ENCODE measurements at regions not wholly inside any gene's neighbourhood (a gene's known extent, or its start where the extent isn't known, plus 50 kb on each side); places are given as distances from the start of the nearest gene placed in this dataset.
A peak's percentile ranks its signal among the peaks of the same experiment; 100 is the strongest.
"Not testable (repeated sequence)": the region's sequence is repeated elsewhere in the genome, so short reads cannot be mapped to it uniquely, and the experiment has no call there.

DNA sequence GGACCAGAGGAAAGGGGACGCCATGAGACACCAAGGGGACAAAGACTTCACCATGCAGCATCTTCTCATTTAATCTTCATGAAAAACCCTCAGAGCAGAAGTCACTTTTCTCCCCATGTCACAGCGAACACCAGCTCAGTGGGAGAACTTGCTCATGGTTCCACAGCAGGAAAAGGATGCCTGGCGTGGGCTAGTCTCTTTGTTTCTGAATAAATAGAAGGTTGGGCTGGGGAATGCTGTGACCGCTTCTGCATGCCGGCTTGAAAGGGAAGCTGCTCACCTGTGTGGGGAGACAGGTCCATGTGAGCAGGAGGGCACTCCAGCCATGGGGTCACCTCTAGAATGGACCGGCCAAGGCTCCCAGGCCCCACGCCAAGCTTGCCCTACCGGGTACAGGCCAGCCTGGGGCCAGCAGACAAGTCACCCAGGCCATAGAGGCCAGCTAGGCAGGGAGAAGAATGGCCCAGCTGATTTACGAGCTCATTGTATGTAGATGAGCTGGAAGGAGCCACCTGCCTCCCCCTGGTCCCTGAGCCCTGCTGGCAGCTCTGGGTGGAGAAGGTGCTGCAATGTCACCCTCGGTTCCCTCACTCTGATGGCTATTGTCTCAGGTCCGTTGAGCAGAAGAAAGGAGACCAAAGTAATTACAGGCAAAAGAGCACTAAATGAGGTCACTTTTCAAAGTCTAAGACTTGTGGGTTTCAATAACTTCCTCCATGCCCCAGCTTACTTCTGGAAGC is 82.0 kb upstream of the PDZD8 start:
- Histone ChIP-seq H3K4me3 (ENCODE audit: low read depth in 1 of 2, low read length in 2 of 2) (no peak overlapping the region), H3K27me3 (ENCODE audit: control insufficient read depth in 1 of 2, insufficient read depth in 2 of 2, low read length in 2 of 2) (no peaks in the 10 kb centered on the region), H3K9me3 (ENCODE audit: low read length) (no peaks in the 10 kb centered on the region), H3K36me3 (ENCODE audit: insufficient read depth, low read length) (no peaks in the 10 kb centered on the region), H3K4me1 (ENCODE audit: insufficient read depth, low read length) (peaks cover 39% of the 10 kb centered on the region), H3K9ac (ENCODE audit: low read length) (no peak overlapping the region), H3K27ac (ENCODE audit: low read depth, low read length) (no peak overlapping the region)

DNA sequence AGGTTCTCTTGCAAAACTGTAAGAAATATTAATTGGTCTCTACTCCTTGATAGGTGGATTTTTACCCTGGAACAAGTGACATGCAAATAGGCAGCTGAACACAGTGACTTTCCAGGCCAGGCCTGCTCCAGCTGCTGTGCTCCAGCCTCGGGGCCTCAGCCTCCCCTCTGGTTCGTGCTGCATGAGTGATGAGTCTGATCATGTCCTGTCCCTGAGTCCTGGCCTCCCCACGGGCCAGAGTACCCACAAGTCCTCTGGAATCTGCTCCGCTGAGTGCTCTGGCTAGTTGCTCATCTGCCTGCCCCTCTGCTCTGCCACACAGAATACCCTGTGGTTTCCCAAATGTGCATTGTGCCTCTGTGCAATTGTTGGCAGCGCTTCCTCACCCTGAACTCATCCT is 80.1 kb upstream of the PDZD8 start:
- no peak overlapping the region for H3K27ac ChIP-seq (ENCODE audit: low read depth, low read length)
- H3K36me3 ChIP-seq (ENCODE audit: insufficient read depth, low read length) = no peaks in the 10 kb centered on the region
- H3K27me3 ChIP-seq (ENCODE audit: control insufficient read depth in 1 of 2, insufficient read depth in 2 of 2, low read length in 2 of 2) = no peaks in the 10 kb centered on the region

DNA sequence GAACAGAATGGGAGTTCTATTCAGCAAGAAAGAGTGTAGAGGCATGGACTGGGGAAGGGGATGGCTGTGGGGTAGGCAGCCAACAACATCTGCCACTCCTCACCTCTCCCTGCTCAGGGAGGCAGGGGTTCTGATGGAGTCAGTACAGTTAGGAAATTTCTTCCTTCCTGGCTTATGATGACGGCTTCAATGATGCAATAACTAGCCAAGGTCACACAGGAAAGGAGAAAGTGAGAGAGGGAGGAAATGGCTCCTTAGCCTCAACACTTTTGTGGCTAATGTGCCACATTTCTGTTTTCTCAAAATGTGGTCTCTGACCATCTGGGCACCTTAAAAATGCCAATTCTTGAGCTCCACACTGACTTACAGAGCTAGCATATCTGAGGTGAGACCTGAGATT is 79.3 kb upstream of the PDZD8 start:
- Histone ChIP-seq H3K9me3 (ENCODE audit: low read length) (no peaks in the 10 kb centered on the region), H3K4me1 (ENCODE audit: insufficient read depth, low read length) (peaks cover 30% of the 10 kb centered on the region), H3K36me3 (ENCODE audit: insufficient read depth, low read length) (no peaks in the 10 kb centered on the region), H3K27me3 (ENCODE audit: control insufficient read depth in 1 of 2, insufficient read depth in 2 of 2, low read length in 2 of 2) (no peaks in the 10 kb centered on the region), H3K4me3 (ENCODE audit: low read depth in 1 of 2, low read length in 2 of 2) (no peak overlapping the region), H3K27ac (ENCODE audit: low read depth, low read length) (no peak overlapping the region), H3K9ac (ENCODE audit: low read length) (no peak overlapping the region)

More for the DNA sequence above, 80.1 kb upstream of the PDZD8 start:
- H3K9me3 ChIP-seq (ENCODE audit: low read length) = no peaks in the 10 kb centered on the region
- H3K4me3 ChIP-seq (ENCODE audit: low read depth in 1 of 2, low read length in 2 of 2) = no peak overlapping the region
- peaks cover 30% of the 10 kb centered on the region for H3K4me1 ChIP-seq (ENCODE audit: insufficient read depth, low read length)
- H3K9ac ChIP-seq (ENCODE audit: low read length) = no peak overlapping the region

DNA sequence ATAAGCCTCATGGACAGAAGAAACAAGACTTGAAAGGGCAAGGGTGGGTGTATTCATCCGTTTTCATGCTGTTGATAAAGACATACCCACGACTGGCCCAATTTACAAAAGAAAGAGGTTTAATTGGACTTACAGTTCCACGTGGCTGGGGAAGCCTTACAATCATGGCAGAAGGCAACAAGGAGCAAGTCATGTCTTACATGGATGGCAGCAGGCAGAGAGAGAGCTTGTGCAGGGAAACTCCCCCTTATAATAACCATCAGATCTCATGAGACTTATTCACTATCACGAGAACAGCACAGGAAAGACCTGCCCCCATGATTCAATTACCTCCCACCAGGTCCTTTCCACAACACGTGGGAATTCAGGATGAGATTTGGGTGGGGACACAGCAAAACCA is 78.2 kb upstream of the PDZD8 start:
- not testable (repeated sequence) for H3K9ac ChIP-seq (ENCODE audit: low read length); H3K36me3 ChIP-seq (ENCODE audit: insufficient read depth, low read length); H3K27ac ChIP-seq (ENCODE audit: low read depth, low read length); H3K27me3 ChIP-seq (ENCODE audit: control insufficient read depth in 1 of 2, insufficient read depth in 2 of 2, low read length in 2 of 2); H3K9me3 ChIP-seq (ENCODE audit: low read length); H3K4me3 ChIP-seq (ENCODE audit: low read depth in 1 of 2, low read length in 2 of 2)
- peaks cover 20% of the 10 kb centered on the region for H3K4me1 ChIP-seq (ENCODE audit: insufficient read depth, low read length)

DNA sequence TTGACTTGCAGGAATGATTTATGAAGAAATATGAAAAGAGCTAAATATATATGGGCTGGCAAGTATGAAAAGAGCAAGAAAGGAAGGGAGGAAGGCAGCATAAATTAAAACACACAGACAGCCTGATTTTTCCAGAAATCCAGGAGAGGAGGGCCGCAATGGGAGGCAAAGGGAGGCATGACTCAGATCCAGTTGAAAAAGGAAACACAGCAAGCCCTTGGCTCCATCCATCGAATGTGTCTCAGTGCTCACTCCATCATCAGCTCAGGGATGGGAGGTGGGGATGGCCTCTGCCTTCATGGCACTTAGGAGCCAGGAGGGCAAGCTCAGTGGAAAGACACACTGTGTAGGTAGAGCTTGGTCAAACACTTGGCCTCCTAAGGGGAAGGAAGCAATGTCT is 75.7 kb upstream of the PDZD8 start:
- no peak overlapping the region for H3K27ac ChIP-seq (ENCODE audit: low read depth, low read length)
- no peaks in the 10 kb centered on the region for H3K27me3 ChIP-seq (ENCODE audit: control insufficient read depth in 1 of 2, insufficient read depth in 2 of 2, low read length in 2 of 2)
- H3K9me3 ChIP-seq (ENCODE audit: low read length) = no peaks in the 10 kb centered on the region
- H3K9ac ChIP-seq (ENCODE audit: low read length) = no peak overlapping the region
- no peaks in the 10 kb centered on the region for H3K36me3 ChIP-seq (ENCODE audit: insufficient read depth, low read length)
- H3K4me3 ChIP-seq (ENCODE audit: low read depth in 1 of 2, low read length in 2 of 2) = no peak overlapping the region
- peaks cover 5% of the 10 kb centered on the region for H3K4me1 ChIP-seq (ENCODE audit: insufficient read depth, low read length)

DNA sequence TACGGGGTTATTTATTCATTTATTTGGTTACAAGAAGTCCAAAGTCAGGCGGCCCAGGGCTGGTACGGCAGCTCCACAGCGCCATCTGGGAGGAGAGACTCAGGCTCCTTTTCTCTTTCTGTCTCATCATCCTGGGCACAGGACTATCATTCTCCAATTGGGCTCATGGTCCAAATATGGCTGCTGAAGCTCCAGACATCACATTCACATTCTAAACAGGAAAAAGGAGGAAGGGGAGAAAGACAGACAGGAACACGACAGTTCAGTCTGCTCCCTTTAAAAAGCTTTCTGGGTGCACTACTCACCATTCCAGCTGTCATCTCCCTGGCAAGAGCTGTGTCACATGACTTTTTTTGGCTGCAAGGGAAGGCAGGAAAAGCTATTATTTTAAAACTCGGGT is 74.4 kb upstream of the PDZD8 start:
- H3K27me3 ChIP-seq (ENCODE audit: control insufficient read depth in 1 of 2, insufficient read depth in 2 of 2, low read length in 2 of 2) = no peaks in the 10 kb centered on the region
- H3K9me3 ChIP-seq (ENCODE audit: low read length) = no peaks in the 10 kb centered on the region
- H3K4me1 ChIP-seq (ENCODE audit: insufficient read depth, low read length) = peaks cover 5% of the 10 kb centered on the region
- H3K36me3 ChIP-seq (ENCODE audit: insufficient read depth, low read length) = no peaks in the 10 kb centered on the region
- no peak overlapping the region for H3K4me3 ChIP-seq (ENCODE audit: low read depth in 1 of 2, low read length in 2 of 2)
- H3K27ac ChIP-seq (ENCODE audit: low read depth, low read length) = no peak overlapping the region
- H3K9ac ChIP-seq (ENCODE audit: low read length) = no peak overlapping the region

DNA sequence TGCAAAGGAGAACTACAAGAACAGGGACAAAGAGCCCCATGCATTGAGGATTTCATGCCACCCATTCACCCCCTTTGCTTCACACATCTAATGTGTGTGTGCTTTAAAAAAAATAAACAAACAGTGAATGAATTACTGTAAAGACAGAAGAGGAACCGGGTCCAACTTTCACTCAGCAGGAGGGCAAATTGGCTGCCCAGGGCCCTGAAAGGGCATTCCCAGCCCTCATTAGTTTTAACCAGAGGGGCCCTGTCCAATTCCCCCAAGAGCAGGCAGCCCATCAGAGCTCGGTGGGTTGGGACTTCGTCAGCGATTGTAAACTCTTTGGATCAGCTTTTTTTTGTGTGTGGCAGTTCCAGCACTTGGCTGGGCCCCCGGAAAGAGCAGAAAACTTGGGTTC is 73.6 kb upstream of the PDZD8 start:
- no peak overlapping the region for H3K27ac ChIP-seq (ENCODE audit: low read depth, low read length)
- H3K9me3 ChIP-seq (ENCODE audit: low read length) = no peaks in the 10 kb centered on the region
- peaks cover 5% of the 10 kb centered on the region for H3K4me1 ChIP-seq (ENCODE audit: insufficient read depth, low read length)
- H3K4me3 ChIP-seq (ENCODE audit: low read depth in 1 of 2, low read length in 2 of 2) = no peak overlapping the region
- no peak overlapping the region for H3K9ac ChIP-seq (ENCODE audit: low read length)
- H3K36me3 ChIP-seq (ENCODE audit: insufficient read depth, low read length) = no peaks in the 10 kb centered on the region
- H3K27me3 ChIP-seq (ENCODE audit: control insufficient read depth in 1 of 2, insufficient read depth in 2 of 2, low read length in 2 of 2) = no peaks in the 10 kb centered on the region

DNA sequence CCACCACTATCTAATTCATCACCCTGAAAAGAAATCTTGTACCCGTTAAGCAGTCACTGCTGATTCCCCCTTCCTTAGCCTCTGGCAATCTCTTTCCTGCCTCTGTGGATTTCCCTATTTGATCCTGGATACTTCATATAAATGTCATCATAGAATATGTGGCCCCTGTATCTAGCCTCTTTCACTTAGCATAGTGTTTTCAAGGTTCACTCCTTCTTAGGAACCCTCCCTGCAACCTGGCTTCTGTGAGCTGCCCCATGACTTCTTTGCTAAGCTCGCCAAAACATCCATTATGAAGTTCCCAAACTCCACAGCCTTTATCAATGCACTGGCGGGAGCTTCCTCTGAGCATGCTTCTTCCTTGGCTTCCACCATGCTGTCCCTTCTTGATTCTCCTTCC is 70.8 kb upstream of the PDZD8 start:
- Histone ChIP-seq H3K27me3 (ENCODE audit: control insufficient read depth in 1 of 2, insufficient read depth in 2 of 2, low read length in 2 of 2) (no peaks in the 10 kb centered on the region), H3K9ac (ENCODE audit: low read length) (no peak overlapping the region), H3K27ac (ENCODE audit: low read depth, low read length) (no peak overlapping the region), H3K4me3 (ENCODE audit: low read depth in 1 of 2, low read length in 2 of 2) (no peak overlapping the region), H3K4me1 (ENCODE audit: insufficient read depth, low read length) (peaks cover 24% of the 10 kb centered on the region), H3K9me3 (ENCODE audit: low read length) (no peaks in the 10 kb centered on the region), H3K36me3 (ENCODE audit: insufficient read depth, low read length) (no peaks in the 10 kb centered on the region)

DNA sequence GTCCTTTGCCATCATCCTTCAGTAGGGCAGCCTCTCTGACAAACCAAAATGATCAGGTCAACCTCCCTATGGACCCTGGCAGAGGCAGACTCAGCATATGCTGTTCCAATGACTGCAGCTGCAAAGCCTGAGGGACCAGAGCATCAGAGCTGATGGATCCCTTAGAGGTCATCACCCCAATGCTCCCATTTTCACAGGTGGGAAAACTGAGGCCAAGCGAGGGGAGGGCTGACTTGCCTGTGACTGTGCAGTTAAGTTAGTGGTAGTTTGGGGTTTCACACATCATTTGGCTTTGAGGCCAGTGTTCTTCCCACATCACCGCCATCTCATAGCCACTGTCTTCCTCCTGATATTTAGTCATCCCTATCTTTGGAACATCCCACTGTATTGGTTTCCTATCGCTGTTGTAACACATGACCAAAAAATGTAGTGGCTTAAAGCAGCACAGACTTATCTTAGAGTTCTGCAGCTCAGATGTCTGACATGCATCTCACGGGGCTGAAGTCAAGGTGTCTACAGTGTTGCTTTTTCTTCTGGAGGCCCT is 69.3 kb upstream of the PDZD8 start:
- no peak overlapping the region for H3K9ac ChIP-seq (ENCODE audit: low read length)
- peaks cover 20% of the 10 kb centered on the region for H3K4me1 ChIP-seq (ENCODE audit: insufficient read depth, low read length)
- no peaks in the 10 kb centered on the region for H3K9me3 ChIP-seq (ENCODE audit: low read length)
- H3K27ac ChIP-seq (ENCODE audit: low read depth, low read length) = no peak overlapping the region
- H3K4me3 ChIP-seq (ENCODE audit: low read depth in 1 of 2, low read length in 2 of 2) = no peak overlapping the region
- H3K36me3 ChIP-seq (ENCODE audit: insufficient read depth, low read length) = no peaks in the 10 kb centered on the region
- no peaks in the 10 kb centered on the region for H3K27me3 ChIP-seq (ENCODE audit: control insufficient read depth in 1 of 2, insufficient read depth in 2 of 2, low read length in 2 of 2)

DNA sequence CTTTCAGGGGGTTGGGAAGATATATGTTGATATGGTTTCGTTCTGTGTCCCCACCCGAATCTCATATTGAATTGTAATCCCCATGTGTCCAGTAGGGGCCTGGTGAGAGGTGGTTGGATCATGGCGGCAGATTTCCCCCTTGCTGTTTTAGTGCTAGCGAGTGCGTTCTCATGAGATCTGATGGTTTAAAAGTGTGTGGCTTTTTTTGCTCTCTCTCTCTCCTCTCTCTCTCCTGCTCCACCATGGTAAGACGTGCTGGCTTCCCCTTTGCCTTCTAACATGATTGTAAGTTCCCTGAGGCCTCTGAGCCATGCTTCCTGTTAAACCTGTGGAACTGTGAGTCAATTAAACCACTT is 68.4 kb upstream of the PDZD8 start:
- H3K27me3 ChIP-seq (ENCODE audit: control insufficient read depth in 1 of 2, insufficient read depth in 2 of 2, low read length in 2 of 2) = no peaks in the 10 kb centered on the region
- peaks cover 20% of the 10 kb centered on the region for H3K4me1 ChIP-seq (ENCODE audit: insufficient read depth, low read length)
- H3K9me3 ChIP-seq (ENCODE audit: low read length) = no peaks in the 10 kb centered on the region
- H3K9ac ChIP-seq (ENCODE audit: low read length) = no peak overlapping the region
- no peaks in the 10 kb centered on the region for H3K36me3 ChIP-seq (ENCODE audit: insufficient read depth, low read length)
- H3K27ac ChIP-seq (ENCODE audit: low read depth, low read length) = no peak overlapping the region
- H3K4me3 ChIP-seq (ENCODE audit: low read depth in 1 of 2, low read length in 2 of 2) = no peak overlapping the region

DNA sequence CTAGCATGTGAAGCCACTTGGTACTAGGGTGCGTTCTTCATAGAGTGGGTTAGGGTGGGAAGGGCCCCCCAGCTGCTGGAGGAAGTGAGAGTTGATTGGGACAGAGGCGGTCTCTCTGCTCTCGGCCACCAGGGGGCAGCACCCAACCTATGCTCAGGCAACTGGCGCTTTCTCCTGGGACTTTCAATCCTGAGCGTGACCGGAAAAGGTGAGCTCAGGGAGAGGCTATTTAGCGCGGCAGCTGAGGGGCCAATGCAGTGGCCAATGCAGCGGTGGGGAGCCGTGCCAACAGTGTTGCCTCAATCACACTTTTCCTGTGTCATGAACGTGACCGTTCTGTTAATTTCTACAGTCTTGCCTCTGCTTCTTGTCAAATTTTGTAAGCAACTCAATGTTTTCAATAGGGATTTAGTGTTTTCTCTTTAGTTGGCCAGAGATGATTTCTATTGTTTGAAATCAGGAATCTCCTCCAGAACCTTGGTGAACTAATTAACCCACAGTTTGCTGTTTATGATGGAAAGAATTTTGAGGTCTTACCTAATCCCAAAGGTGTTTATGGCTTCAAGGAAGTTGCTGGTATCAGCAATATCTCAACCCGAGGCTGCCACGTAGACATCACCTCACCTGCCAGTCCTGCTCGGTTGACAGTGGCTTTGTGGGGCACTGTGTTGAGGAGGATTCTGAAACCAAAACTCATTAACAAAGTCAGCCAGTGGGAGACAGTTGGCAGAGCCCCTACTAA is 67.9 kb upstream of the PDZD8 start:
- Histone ChIP-seq H3K36me3 (ENCODE audit: insufficient read depth, low read length) (no peaks in the 10 kb centered on the region), H3K4me1 (ENCODE audit: insufficient read depth, low read length) (peaks cover 20% of the 10 kb centered on the region), H3K27me3 (ENCODE audit: control insufficient read depth in 1 of 2, insufficient read depth in 2 of 2, low read length in 2 of 2) (no peaks in the 10 kb centered on the region), H3K4me3 (ENCODE audit: low read depth in 1 of 2, low read length in 2 of 2) (peak overlapping the region in 1 of 2 donors; percentile 2), H3K9ac (ENCODE audit: low read length) (no peak overlapping the region), H3K9me3 (ENCODE audit: low read length) (no peaks in the 10 kb centered on the region), H3K27ac (ENCODE audit: low read depth, low read length) (no peak overlapping the region)

DNA sequence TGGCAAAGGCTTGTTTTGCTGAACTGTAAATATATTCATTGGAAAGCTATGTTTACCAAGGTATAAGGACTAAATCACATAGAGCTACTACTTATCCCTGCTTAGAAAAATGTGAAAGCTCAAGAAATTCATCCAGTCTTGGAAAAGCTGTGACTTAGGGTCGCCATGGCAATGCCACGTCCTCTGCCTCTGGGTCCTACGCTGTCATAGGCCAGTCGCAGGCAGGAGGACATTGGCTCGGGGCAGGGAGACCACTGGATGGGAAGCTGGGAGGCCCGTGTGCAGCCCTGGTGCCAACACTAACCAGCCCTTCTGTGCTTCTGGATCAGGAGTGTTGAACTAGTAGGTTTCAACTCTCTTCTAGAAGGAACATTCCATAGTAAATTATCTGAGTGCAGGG is 67.3 kb upstream of the PDZD8 start:
- Histone ChIP-seq H3K36me3 (ENCODE audit: insufficient read depth, low read length) (no peaks in the 10 kb centered on the region), H3K4me3 (ENCODE audit: low read depth in 1 of 2, low read length in 2 of 2) (no peak overlapping the region), H3K4me1 (ENCODE audit: insufficient read depth, low read length) (peaks cover 20% of the 10 kb centered on the region), H3K9me3 (ENCODE audit: low read length) (no peaks in the 10 kb centered on the region), H3K9ac (ENCODE audit: low read length) (no peak overlapping the region), H3K27me3 (ENCODE audit: control insufficient read depth in 1 of 2, insufficient read depth in 2 of 2, low read length in 2 of 2) (no peaks in the 10 kb centered on the region), H3K27ac (ENCODE audit: low read depth, low read length) (no peak overlapping the region)

Data from muscle layer of colon (tissue), 2 donors.